ENCODE measurements at regions not wholly inside any gene's neighbourhood (a gene's known extent, or its start where the extent isn't known, plus 50 kb on each side); places are given as distances from the start of the nearest gene placed in this dataset.

GRCh38 chr10:108957681-108958080 lies 965.6 kb downstream of the XPNPEP1 start:
- Histone ChIP-seq H4K8ac (ENCODE audit: low read depth in 2 of 2, low read length in 2 of 2) (no peak overlapping the region), H2BK20ac (ENCODE audit: low read depth, low read length) (no peak overlapping the region), H3K9me3 (ENCODE audit: control insufficient read depth, insufficient read depth, low read length) (no peaks in the 10 kb centered on the region), H3K9ac (ENCODE audit: low read depth, low read length) (no peak overlapping the region), H3K23ac (ENCODE audit: low read depth, low read length) (no peak overlapping the region), H3K18ac (ENCODE audit: low read depth, low read length) (no peak overlapping the region), H2AK9ac (replicated peaks; ENCODE audit: low read depth, low read length, poor library complexity) (no peak overlapping the region), H4K5ac (ENCODE audit: low read depth, low read length) (no peak overlapping the region), H2BK5ac (ENCODE audit: low read depth, low read length, poor library complexity, severe bottlenecking) (no peak overlapping the region), H4K91ac (ENCODE audit: insufficient read depth, low read depth, low read length) (no peak overlapping the region), H3K4me3 (ENCODE audit: insufficient read depth, low read depth, low read length) (no peak overlapping the region), H2BK120ac (ENCODE audit: low read depth, low read length) (no peak overlapping the region), H3K4ac (ENCODE audit: low read depth, low read length) (no peak overlapping the region), H3K27me3 (ENCODE audit: control insufficient read depth, insufficient read depth, low read length) (no peaks in the 10 kb centered on the region), H4K20me1 (ENCODE audit: insufficient read depth, low read length) (no peaks in the 10 kb centered on the region), H3K27ac (ENCODE audit: insufficient read depth, low read length) (no peak overlapping the region), H3K4me2 (ENCODE audit: low read depth, low read length) (no peak overlapping the region), H3K36me3 (ENCODE audit: control insufficient read depth, insufficient read depth, low read length) (no peaks in the 10 kb centered on the region), H3K14ac (replicated peaks; ENCODE audit: low read depth, low read length) (no peak overlapping the region), H2AFZ (replicated peaks; ENCODE audit: low read length, poor library complexity) (no peak overlapping the region), H3K4me1 (ENCODE audit: control insufficient read depth, insufficient read depth, low read length) (no peaks in the 10 kb centered on the region), H3K56ac (ENCODE audit: extremely low read depth, insufficient read depth, low read length) (no peak overlapping the region), H3K79me1 (ENCODE audit: low read depth in 1 of 2, low read length in 2 of 2) (no peaks in the 10 kb centered on the region), H2AK5ac (ENCODE audit: low read depth, low read length) (no peak overlapping the region), H2BK15ac (ENCODE audit: low read depth, low read length) (no peak overlapping the region), H3K9me1 (ENCODE audit: insufficient read depth, low read length) (no peaks in the 10 kb centered on the region)
- TF ChIP-seq CEBPB (IDR thresholded peaks at IDR 0.05; ENCODE audit: low read depth, low read length) (no peak), RAD21 (IDR thresholded peaks at IDR 0.05; ENCODE audit: low read length) (no peak), RFX5 (IDR thresholded peaks at IDR 0.05; ENCODE audit: low read depth, low read length) (no peak), BHLHE40 (IDR thresholded peaks at IDR 0.05; ENCODE audit: low read depth, low read length) (no peak), MAFK (IDR thresholded peaks at IDR 0.05; ENCODE audit: low read depth, low read length) (no peak), CTCF (conservative IDR thresholded peaks at IDR 0.05; ENCODE audit: low read depth, low read length) (no peak), SMC3 (IDR thresholded peaks at IDR 0.05; ENCODE audit: low read depth, low read length) (no peak), MXI1 (IDR thresholded peaks at IDR 0.05; ENCODE audit: borderline replicate concordance, low read depth, low read length) (no peak)
- TF ChIP-seq, protein P1, sequence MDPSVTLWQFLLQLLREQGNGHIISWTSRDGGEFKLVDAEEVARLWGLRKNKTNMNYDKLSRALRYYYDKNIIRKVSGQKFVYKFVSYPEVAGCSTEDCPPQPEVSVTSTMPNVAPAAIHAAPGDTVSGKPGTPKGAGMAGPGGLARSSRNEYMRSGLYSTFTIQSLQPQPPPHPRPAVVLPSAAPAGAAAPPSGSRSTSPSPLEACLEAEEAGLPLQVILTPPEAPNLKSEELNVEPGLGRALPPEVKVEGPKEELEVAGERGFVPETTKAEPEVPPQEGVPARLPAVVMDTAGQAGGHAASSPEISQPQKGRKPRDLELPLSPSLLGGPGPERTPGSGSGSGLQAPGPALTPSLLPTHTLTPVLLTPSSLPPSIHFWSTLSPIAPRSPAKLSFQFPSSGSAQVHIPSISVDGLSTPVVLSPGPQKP (IDR thresholded peaks at IDR 0.05; ENCODE audit: borderline replicate concordance, low read depth, low read length) = no peak
- in situ Hi-C loops (cut with MboI; ENCODE audit: low sequenced_read_pairs) (no loop called here), intact Hi-C loops (cut with micrococcal nuclease) (no loop called here), dilution Hi-C loops (cut with HindIII; ENCODE audit: low sequenced_read_pairs, unreplicated experiment) (no loop called here)
- no CpG with 5 or more reads among the region's 3 CpGs for WGBS, 2 experiments (ENCODE audit: extremely low coverage in 2 of 2, insufficient read length in 1 of 2)
- no peak for DNase-seq
- no TSS peak for BruUV-seq (replicated peaks)
- CTCF ChIA-PET = no interaction called here
- no peak for ATAC-seq (ENCODE audit: low read depth)
- POLR2A ChIA-PET (ENCODE audit: unreplicated experiment) = no interaction called here

All from IMR-90 (cell line).